IMR-90 (cell line): ENCODE measurements at regions not wholly inside any gene's neighbourhood (a gene's known extent, or its start where the extent isn't known, plus 50 kb on each side); places are given as distances from the start of the nearest gene placed in this dataset.

Experiments
- ATAC-seq: fragments of 200-7000 bp; cut with Tn5 transposase; 2 replicates; pipeline ENCODE4 v1.9.1; 2020; ENCODE audit warnings: low read depth, mild to moderate bottlenecking, moderate library complexity
- BruUV-seq: library from RNA; stranded (reverse); fragments of 400-500 nt; replicated peaks from 2 replicates; lab custom pipeline; 2021; lab: Mats Ljungman, UMichigan
- CTCF ChIA-PET: fragments of 300-600 bp; formaldehyde crosslinking; extraction: SDS; loops from one replicate; lab custom pipeline; 2021; ENCODE audit warnings: antibody characterized with exemption; lab: Yijun Ruan, JAX
- POLR2A ChIA-PET: fragments of 300-600 bp; sonication (Branson Sonifier 250); formaldehyde crosslinking; loops from one replicate; lab custom pipeline; 2022; ENCODE audit warnings: antibody characterized with exemption; ENCODE audit not compliant: unreplicated experiment; lab: Charles Lee
- DNase-seq: peaks from one replicate; pipeline ENCODE4 v3.0.0; 2013
- H2AFZ ChIP-seq: replicated peaks from 2 replicates; pipeline ENCODE3; 2013; ENCODE audit warnings: low read length, mild to moderate bottlenecking; ENCODE audit not compliant: poor library complexity
- H2AK5ac ChIP-seq: 2 replicates; pipeline ENCODE4 v1.6.1; 2013; ENCODE audit warnings: low read depth, low read length, inconsistent platforms
- H2AK9ac ChIP-seq: replicated peaks from 2 replicates; pipeline ENCODE3; 2013; ENCODE audit warnings: mild to moderate bottlenecking, low read depth, low read length, moderate library complexity; ENCODE audit not compliant: poor library complexity
- H2BK120ac ChIP-seq: 2 replicates; pipeline ENCODE4 v1.6.1; 2013; ENCODE audit warnings: low read depth, low read length, inconsistent platforms
- H2BK15ac ChIP-seq: 3 replicates; pipeline ENCODE4 v1.6.1; 2013; ENCODE audit warnings: low read depth, low read length, inconsistent platforms
- H2BK20ac ChIP-seq: 2 replicates; pipeline ENCODE4 v1.6.1; 2013; ENCODE audit warnings: low read depth, mild to moderate bottlenecking, inconsistent platforms, low read length, moderate library complexity
- H2BK5ac ChIP-seq: 2 replicates; pipeline ENCODE4 v1.6.1; 2013; ENCODE audit warnings: mild to moderate bottlenecking, low read depth, low read length, inconsistent platforms; ENCODE audit not compliant: poor library complexity, severe bottlenecking
- H3K14ac ChIP-seq: replicated peaks from 2 replicates; pipeline ENCODE4 v1.6.1; 2013; ENCODE audit warnings: low read depth, low read length, inconsistent platforms
- H3K18ac ChIP-seq: 2 replicates; pipeline ENCODE4 v1.6.1; 2013; ENCODE audit warnings: low read depth, low read length, control low read depth
- H3K23ac ChIP-seq: 2 replicates; pipeline ENCODE4 v1.6.1; 2013; ENCODE audit warnings: low read depth, low read length, inconsistent platforms
- H3K27ac ChIP-seq: 2 replicates; pipeline ENCODE4 v1.5.1; 2013; ENCODE audit warnings: mild to moderate bottlenecking, control low read depth, low read length; ENCODE audit not compliant: insufficient read depth
- H3K27me3 ChIP-seq: 2 replicates; pipeline ENCODE4 v1.6.1; 2013; ENCODE audit warnings: low read length; ENCODE audit not compliant: control insufficient read depth, insufficient read depth
- H3K36me3 ChIP-seq: 2 replicates; pipeline ENCODE4 v1.6.1; 2013; ENCODE audit warnings: low read length, mixed read lengths; ENCODE audit not compliant: control insufficient read depth, insufficient read depth
- H3K4ac ChIP-seq: 2 replicates; pipeline ENCODE4 v1.6.1; 2013; ENCODE audit warnings: low read depth, low read length, inconsistent platforms
- H3K4me1 ChIP-seq: 2 replicates; pipeline ENCODE4 v1.6.1; 2013; ENCODE audit warnings: low read length, mixed read lengths; ENCODE audit not compliant: control insufficient read depth, insufficient read depth
- H3K4me2 ChIP-seq: 2 replicates; pipeline ENCODE4 v1.6.1; 2013; ENCODE audit warnings: low read depth, mild to moderate bottlenecking, control low read depth, low read length, moderate library complexity
- H3K4me3 ChIP-seq: 2 replicates; pipeline ENCODE4 v1.5.1; 2013; ENCODE audit warnings: low read depth, mild to moderate bottlenecking, control low read depth, low read length, moderate library complexity; ENCODE audit not compliant: insufficient read depth
- H3K56ac ChIP-seq: 2 replicates; pipeline ENCODE4 v1.6.1; 2013; ENCODE audit warnings: low read length, inconsistent platforms; ENCODE audit not compliant: insufficient read depth; ENCODE audit errors: extremely low read depth
- H3K79me1 ChIP-seq, 2 experiments: 2 replicates each; pipeline ENCODE4 v1.6.1; 2013; ENCODE audit warnings: low read length in 2 of 2, inconsistent platforms in 1 of 2, low read depth in 1 of 2
- H3K9ac ChIP-seq: 2 replicates; pipeline ENCODE4 v1.6.1; 2013; ENCODE audit warnings: low read depth, low read length, control low read depth
- H3K9me1 ChIP-seq: 2 replicates; pipeline ENCODE4 v1.6.1; 2013; ENCODE audit warnings: low read length, inconsistent platforms; ENCODE audit not compliant: insufficient read depth
- H3K9me3 ChIP-seq: 2 replicates; pipeline ENCODE4 v1.6.1; 2013; ENCODE audit warnings: low read length; ENCODE audit not compliant: control insufficient read depth, insufficient read depth
- H4K20me1 ChIP-seq: 2 replicates; pipeline ENCODE4 v1.6.1; 2013; ENCODE audit warnings: low read length, inconsistent platforms; ENCODE audit not compliant: insufficient read depth
- H4K5ac ChIP-seq: 2 replicates; pipeline ENCODE4 v1.6.1; 2013; ENCODE audit warnings: mild to moderate bottlenecking, low read depth, low read length, control low read depth
- H4K8ac ChIP-seq, 2 experiments: 2 replicates each; pipeline ENCODE4 v1.6.1; 2013; ENCODE audit warnings: low read depth in 2 of 2, low read length in 2 of 2, control low read depth in 1 of 2, inconsistent platforms in 1 of 2
- H4K91ac ChIP-seq: 2 replicates; pipeline ENCODE4 v1.6.1; 2013; ENCODE audit warnings: low read depth, low read length, inconsistent platforms; ENCODE audit not compliant: insufficient read depth
- CEBPB ChIP-seq: IDR thresholded peaks from 2 replicates; pipeline ENCODE4 v1.6.1; 2012; ENCODE audit warnings: low read depth, low read length, improper control_type of control experiment
- FOS ChIP-seq: fragments of 150-350 bp; IDR thresholded peaks from 2 replicates; pipeline ENCODE4 v1.6.1; 2016; ENCODE audit warnings: low read depth, low read length
- MAFK ChIP-seq: IDR thresholded peaks from 2 replicates; pipeline ENCODE4 v1.6.1; 2012; ENCODE audit warnings: low read depth, low read length, improper control_type of control experiment
- MAZ ChIP-seq: IDR thresholded peaks from 2 replicates; pipeline ENCODE4 v1.6.1; 2012; ENCODE audit warnings: low read depth, mild to moderate bottlenecking, low read length, improper control_type of control experiment, moderate library complexity, borderline replicate concordance
- NFE2L2 ChIP-seq: fragments of 150-350 bp; IDR thresholded peaks from 2 replicates; pipeline ENCODE4 v1.6.1; 2016; ENCODE audit warnings: low read depth, mild to moderate bottlenecking, low read length
- POLR2A ChIP-seq: IDR thresholded peaks from 2 replicates; pipeline ENCODE4 v1.6.1; 2012; ENCODE audit warnings: mild to moderate bottlenecking, low read depth, low read length
- RCOR1 ChIP-seq: IDR thresholded peaks from 2 replicates; pipeline ENCODE4 v1.6.1; 2012; ENCODE audit warnings: mild to moderate bottlenecking, low read length, improper control_type of control experiment; ENCODE audit not compliant: insufficient replicate concordance
- USF2 ChIP-seq: fragments of 150-350 bp; IDR thresholded peaks from 2 replicates; pipeline ENCODE4 v1.6.1; 2017; ENCODE audit warnings: mild to moderate bottlenecking, antibody characterized with exemption, low read length, low read depth
- WGBS, 2 experiments: methylation state at CpG; one replicate each; pipeline versions ENCODE4 v1.1.5 to v1.1.7; 2013; ENCODE audit warnings: missing lambda C conversion rate in 2 of 2; ENCODE audit not compliant: insufficient read length in 1 of 2; ENCODE audit errors: extremely low coverage in 2 of 2; 5-methylcytosine and 5-hydroxymethylcytosine counted together
- dilution Hi-C: fragments of 300-500 bp; cut with HindIII; formaldehyde crosslinking; loops from one replicate; pipeline ENCODE4 v1.14.3; 2018; ENCODE audit warnings: low sequenced_read_pairs; ENCODE audit not compliant: unreplicated experiment
- in situ Hi-C: fragments of 300-500 bp; cut with MboI; formaldehyde crosslinking; loops from 3 replicates; pipeline ENCODE4 v1.14.3; 2019; ENCODE audit warnings: low sequenced_read_pairs, inconsistent platforms, mixed read lengths
- intact Hi-C: fragments of 100-400 bp; cut with micrococcal nuclease; formaldehyde crosslinking; loops from 2 replicates; pipeline ENCODE4 v1.10.0; 2022

GRCh38 chr16:64136743-64137142 is 985.1 kb downstream of the CDH11 start:
- Histone ChIP-seq H3K18ac (no peak overlapping the region), H3K9me3 (no peaks in the 10 kb centered on the region), H3K23ac (no peak overlapping the region), H4K5ac (no peak overlapping the region), H3K79me1 (no peaks in the 10 kb centered on the region), H3K14ac (no peak overlapping the region), H2AK5ac (no peak overlapping the region), H3K4me1 (no peaks in the 10 kb centered on the region), H3K4me3 (no peak overlapping the region), H2BK20ac (no peak overlapping the region), H3K9ac (no peak overlapping the region), H3K4ac (no peak overlapping the region), H3K27me3 (no peaks in the 10 kb centered on the region; the same call in 1 of the 2 replicates), H4K20me1 (no peaks in the 10 kb centered on the region), H2BK15ac (no peak overlapping the region), H3K9me1 (no peaks in the 10 kb centered on the region), H2BK5ac (no peak overlapping the region), H3K36me3 (no peaks in the 10 kb centered on the region), H2AFZ (no peak overlapping the region), H2BK120ac (no peak overlapping the region), H3K4me2 (no peak overlapping the region), H3K56ac (no peak overlapping the region), H4K8ac (no peak overlapping the region), H2AK9ac (no peak overlapping the region), H3K27ac (no peak overlapping the region), H4K91ac (no peak overlapping the region)
- WGBS, 2 experiments = no CpG with 5 or more reads among the region's 3 CpGs
- ChIA-PET CTCF (no interaction called here), POLR2A (no interaction called here)
- TF ChIP-seq USF2 (no peak), RCOR1 (no peak), POLR2A (no peak), MAFK (no peak), FOS (no peak), NFE2L2 (no peak), CEBPB (no peak), MAZ (no peak)
- dilution Hi-C loops = no loop called here
- no peak for DNase-seq
- ATAC-seq = no peak
- intact Hi-C loops = no loop called here
- in situ Hi-C loops = no loop called here
- no TSS peak for BruUV-seq
